ENCODE measurements at regions not wholly inside any gene's neighbourhood (a gene's known extent, or its start where the extent isn't known, plus 50 kb on each side); places are given as distances from the start of the nearest gene placed in this dataset.

DNA sequence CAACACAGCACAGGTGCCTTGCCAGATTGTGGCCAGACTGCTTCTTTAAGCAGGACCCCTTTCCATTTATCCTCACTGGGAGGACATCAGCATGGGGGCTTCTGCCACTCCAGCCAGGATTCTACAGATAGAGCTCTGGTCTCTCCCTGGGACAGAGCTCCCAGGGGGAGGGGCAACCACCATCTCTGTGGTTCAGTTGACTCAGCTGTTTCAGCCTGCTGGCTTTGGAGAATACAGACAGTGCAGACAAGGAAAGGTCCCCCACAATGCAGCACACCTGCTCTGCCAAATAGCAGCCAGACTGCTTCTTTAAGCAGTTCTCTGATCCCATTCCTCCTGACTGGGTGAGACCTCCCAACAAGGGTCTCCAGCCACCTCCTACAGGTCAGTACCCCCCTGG, 132.8 kb downstream of the OR2K2 start:
- in situ Hi-C loops (cut with HindIII; ENCODE audit: low sequenced_read_pairs) = no loop called here

DNA sequence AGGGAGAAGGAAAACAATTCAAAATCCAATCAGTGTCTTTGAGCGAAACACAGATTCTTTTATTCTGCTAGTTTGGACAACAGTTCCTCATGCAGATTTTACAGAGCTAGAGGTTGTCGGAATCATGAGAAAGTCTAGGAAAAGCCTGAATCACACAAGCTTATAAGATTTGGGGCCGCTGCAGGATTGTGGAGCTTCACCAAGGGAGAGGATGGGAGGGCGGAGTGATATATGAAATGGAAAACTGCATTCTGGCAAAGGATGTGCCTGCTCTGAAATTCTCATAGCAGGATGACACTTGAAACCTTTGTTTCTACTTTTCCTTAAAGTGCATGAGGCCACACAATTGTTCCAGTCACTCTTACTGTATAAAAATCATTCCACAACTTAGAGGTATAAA, 134.3 kb downstream of the OR2K2 start:
- in situ Hi-C loops (cut with HindIII; ENCODE audit: low sequenced_read_pairs) = no loop called here

DNA sequence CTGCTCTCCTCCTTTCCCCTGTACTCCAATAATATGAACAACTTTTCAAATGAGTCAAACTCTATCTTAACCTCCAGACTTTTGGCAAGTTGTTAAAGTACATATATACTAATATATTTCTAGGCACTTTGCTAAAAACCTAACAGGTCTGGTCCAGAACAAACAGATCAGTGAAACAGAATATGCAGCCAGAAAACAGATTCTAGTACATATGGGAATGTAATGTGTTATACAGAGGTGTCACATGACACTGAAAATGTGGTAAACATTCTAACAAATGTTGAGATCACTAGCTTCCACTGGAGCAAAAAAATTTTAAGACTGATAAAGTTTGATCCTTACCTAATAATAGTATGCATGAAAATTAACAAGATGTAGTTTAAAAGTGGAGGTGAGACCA, 136.9 kb downstream of the OR2K2 start:
- in situ Hi-C loops (cut with HindIII; ENCODE audit: low sequenced_read_pairs) = no loop called here

DNA sequence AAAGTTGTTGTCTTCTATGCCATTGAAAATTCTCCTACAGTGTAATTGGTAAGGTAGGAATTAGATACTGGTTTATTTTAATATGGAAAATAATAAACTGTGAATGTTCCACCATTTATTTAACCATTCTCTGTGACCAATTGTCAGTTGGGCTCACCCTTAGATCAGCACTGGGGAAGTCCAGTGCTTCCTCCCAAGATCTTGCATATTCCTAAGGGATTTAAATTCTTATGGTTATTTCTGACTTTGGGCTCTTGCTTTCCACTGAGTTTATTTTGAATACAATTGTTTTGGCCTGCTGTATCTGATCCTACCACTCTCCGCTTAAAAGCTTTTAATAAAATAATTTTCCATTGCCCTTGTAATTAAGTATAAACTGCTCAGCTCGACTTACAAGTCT, 137.4 kb downstream of the OR2K2 start:
- in situ Hi-C loops (cut with HindIII; ENCODE audit: low sequenced_read_pairs) = no loop called here

DNA sequence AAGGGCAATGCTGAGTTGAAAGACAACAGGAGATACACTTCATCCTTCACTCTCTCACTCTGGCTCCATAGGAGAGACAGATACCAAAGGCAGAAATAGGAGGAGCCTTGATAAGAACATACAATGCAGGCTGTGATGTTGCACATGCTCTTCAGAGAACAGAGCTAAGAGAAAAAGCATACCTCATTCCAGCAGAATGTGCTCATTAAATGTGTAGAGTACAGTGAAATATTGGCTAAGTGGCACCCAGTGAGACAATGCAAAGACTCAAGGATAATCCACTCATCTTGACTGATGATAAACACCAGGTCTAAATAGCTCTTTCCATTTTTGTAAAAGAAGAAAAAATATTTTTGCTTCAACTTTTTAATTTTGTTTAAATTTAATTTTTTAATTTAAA, 139.7 kb downstream of the OR2K2 start:
- in situ Hi-C loops (cut with HindIII; ENCODE audit: low sequenced_read_pairs) = no loop called here

DNA sequence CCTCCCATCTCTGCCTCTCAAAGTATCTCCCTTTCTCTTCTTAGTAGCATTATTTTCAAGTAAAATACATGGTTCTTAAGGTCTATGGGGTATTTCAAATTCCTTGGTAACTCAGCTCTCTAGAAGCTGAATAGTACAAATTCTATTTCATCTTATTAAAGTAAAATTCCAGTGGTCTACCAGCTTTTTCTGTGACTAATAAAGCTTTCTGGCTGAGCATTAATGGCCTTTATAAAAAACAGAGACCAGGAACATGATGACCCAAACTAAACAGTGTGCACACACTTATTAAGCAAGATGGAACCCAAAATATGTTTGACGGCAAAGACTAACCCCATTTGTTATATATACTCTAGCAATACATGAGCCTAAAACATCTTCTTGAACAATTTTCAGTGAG, 142.6 kb downstream of the OR2K2 start:
- in situ Hi-C loops (cut with HindIII; ENCODE audit: low sequenced_read_pairs) = no loop called here

DNA sequence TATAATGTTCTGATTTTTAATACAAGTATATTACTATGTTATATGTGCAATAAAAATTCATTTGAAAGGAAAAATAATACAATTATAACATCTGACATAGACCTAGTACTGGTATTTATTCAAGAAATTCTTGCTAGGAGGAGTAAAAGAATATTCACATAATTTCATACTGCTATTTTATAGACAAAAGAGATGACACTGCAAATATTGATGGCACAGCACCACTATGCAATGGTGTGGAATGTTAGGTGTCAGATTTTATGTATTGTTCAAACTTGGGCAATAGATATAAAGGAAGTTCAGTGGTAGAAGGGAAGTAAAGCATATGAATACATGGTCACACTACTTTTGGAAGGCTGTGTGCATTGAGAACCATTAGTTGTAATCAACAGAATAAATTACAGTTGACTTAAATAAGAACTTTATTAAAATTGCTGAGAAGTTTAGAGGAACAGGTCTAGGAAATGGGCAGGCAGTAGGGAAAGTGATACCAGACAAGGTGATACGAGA, 143.9 kb downstream of the OR2K2 start:
- in situ Hi-C loops (cut with HindIII; ENCODE audit: low sequenced_read_pairs) = no loop called here

DNA sequence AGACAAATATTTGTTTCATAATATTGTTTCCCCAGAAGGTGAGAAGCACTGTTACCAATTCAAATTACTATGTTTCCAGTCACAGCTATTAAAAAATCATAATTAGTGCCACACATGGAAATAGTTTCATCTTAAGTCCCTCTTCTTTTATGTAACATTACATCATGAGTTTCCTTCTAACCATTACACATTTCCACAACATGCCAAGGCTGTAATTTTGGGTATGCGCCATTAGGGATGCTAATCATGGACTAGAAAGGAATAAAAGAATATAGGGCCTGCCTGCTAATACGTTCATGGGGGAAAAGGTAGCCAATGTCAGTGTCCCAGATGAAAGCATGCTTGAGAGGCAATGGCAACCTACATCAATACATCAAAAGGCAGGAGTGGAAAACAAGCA, 142.5 kb upstream of the LPAR1 start:
- in situ Hi-C loops (cut with HindIII; ENCODE audit: low sequenced_read_pairs) = no loop called here

DNA sequence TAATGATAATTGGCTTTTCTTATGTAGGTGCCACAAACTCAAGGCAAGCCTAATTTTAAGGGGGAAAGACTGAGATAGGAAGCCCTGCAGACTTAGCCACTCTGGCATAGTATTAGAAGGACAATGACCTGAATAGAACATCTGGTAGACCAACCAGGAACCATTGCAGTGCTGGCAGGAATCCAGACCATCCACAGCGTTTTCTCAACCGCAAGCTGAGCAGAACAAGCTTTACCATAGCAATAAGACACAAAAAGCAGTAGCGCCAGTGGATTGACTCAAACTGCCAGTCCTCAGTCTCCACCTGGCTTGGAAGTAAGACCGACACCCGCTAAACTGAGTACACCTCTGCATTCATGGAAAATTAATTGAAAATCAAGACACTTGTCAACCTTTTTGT, 141.3 kb upstream of the LPAR1 start:
- in situ Hi-C loops (cut with HindIII; ENCODE audit: low sequenced_read_pairs) = no loop called here

DNA sequence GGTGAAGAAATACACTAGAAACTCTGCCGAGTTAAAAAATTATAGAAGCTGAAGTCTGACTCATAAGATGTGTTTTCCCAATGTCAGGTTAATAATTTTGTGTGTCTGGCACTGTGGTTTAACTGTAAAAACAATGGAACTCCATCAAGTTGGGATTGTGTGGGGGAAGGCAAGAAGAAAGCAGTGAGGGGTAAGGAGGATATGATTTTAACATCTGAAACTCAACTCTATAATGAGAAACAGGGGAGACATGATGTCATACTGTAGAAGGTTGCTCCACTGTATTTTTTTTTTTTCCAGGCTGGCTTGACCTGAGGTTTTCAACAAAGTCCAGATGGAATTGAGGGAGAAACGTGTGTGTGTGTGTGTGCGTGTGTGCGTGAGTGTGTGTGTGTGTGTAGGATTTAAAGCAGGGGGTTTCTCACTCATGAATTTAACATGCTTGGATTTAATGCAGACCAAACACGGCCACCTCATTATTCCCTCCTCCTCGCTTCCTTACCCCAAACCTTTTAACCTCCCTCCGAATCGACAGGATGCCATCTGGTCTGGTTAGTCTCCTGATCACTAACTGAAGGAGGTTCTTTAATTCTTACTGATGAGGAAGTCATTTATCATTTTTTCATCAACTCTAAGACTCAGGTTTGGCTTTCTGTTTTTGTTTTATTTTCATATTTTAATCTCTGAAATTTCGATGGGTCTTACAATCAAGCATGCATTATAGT, 140.2 kb upstream of the LPAR1 start:
- in situ Hi-C loops (cut with HindIII; ENCODE audit: low sequenced_read_pairs) = no loop called here

DNA sequence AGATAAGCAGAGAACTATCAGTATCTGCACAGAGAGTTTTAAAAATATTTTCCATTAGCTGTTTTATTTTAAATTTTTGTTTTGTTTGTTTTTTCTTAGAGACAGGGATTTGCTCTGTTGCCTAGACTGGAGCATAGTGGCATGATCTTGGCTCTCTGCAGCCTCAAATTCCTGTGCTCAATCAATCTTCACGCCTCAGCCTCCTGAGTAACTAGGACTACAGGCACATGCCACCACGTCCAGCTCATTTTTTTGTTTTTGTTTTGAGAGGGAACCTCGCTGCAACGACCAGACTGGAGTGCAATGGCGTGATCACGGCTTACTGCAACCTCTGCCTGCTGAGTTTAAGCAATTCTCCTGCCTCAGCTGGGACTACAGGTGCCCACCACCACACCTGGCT, 138.2 kb upstream of the LPAR1 start:
- in situ Hi-C loops (cut with HindIII; ENCODE audit: low sequenced_read_pairs) = no loop called here

DNA sequence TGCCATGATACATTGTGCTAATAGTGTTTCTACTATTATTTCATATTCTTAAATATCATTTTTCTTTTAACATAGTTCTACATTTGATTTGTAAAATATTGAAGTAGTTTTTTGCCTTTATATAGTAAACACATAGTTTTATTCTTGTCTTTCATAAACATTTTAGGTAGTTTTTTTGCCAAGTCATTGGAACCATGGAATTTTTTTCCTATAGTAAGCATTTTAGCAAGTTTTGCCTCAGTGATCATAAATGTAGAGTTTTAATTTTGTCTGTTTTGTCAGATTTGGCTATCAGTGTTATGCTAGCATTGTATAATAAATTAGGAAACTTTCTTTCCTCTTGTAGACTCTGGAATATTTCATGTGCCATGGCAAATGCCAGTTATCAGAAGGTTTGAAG, 137.1 kb upstream of the LPAR1 start:
- in situ Hi-C loops (cut with HindIII; ENCODE audit: low sequenced_read_pairs) = no loop called here

DNA sequence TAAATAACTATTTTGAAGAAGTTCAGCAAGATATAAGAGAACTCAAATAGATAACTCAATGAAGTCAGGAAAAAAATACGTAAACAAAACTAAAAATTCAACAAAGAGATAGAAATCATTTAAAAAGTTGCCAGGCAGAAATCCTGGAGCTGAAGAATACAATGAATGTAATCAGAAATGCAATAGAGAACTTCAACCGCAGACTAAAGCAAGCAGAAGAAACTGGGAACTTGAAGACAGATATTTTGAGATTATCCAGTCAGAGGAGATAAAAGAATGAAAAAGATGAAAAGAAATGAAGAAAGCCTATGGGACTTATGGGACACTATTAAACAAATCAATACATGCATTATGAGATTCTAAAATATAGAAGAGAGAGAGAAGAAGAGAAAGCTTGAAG, 129.1 kb upstream of the LPAR1 start:
- in situ Hi-C loops (cut with HindIII; ENCODE audit: low sequenced_read_pairs) = loop anchor here (10.0 kb wide), 1 partner anchor 117 kb away; no protein-coding TSS in a partner anchor

DNA sequence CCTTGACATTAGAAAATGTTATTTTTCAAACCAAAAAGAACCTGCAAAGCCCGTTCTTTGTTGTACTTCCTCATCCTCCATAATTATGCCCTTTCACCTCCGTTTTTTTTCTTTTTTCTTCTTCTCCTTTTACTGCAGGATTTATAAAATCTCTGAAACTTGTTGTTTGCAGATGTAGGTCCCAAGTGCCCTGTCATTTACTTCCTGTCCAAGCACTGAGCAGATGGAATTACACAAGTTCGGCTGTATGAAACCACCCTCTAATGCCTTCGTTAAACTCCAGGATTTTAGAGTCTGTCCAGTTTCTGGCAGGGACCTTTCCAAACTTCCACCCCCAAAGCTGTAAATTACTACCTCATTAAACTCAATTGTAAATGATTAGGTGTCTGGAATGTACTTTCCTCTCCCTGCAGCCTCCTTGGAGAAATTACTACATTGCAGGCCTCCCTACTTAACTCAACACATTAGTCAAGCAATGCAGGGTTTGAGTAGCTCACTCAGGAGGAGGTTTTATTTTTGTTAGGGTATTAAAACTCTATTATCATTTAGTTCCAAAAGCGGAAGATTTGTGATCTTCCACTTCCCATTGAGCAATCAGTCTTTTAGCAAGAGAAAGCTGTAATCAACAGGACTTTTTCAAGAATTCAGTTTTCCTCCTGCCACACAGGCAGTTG, 125.6 kb upstream of the LPAR1 start:
- in situ Hi-C loops (cut with HindIII; ENCODE audit: low sequenced_read_pairs) = loop anchor here (10.0 kb wide), 1 partner anchor 121 kb away; no protein-coding TSS in a partner anchor

DNA sequence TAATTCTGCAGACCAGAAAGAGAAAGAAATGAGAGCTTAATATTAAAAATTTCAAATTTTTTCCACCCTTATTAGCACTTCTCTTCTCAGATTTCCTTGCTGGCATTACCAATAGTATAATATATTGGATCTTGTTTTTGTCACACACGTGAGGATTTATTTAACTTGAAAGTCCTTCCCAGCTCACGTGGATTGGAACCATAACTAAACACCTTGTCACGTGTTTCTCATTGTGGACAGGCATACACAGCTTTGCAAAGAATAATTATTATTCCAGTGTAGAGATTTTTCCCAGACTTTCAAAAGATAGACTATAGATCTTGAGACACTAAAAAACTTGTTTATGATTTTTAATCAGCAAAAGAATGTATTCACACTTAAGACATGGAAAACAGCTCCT, 123.8 kb upstream of the LPAR1 start:
- in situ Hi-C loops (cut with HindIII; ENCODE audit: low sequenced_read_pairs) = loop anchor here (10.0 kb wide), 1 partner anchor 123 kb away; no protein-coding TSS in a partner anchor

DNA sequence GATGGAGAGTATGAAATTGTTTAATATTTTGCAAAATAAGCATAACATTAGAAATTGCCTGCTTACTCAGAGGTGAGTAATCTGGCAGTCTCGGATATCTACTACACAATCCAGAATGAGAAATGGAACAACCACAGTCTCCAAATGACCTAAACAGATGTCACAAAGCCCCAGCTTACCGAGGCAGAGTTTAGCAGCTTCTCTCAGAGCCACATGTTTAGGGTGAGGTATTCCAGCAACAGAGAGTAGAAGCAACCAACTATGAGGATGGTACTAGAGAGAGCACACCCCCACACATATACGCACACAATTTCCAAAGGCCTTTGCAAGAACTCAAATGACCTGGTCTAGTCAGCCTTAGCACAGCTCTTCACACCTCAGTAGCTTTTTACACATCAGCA, 122.7 kb upstream of the LPAR1 start:
- in situ Hi-C loops (cut with HindIII; ENCODE audit: low sequenced_read_pairs) = loop anchor here (10.0 kb wide), 1 partner anchor 124 kb away; no protein-coding TSS in a partner anchor

DNA sequence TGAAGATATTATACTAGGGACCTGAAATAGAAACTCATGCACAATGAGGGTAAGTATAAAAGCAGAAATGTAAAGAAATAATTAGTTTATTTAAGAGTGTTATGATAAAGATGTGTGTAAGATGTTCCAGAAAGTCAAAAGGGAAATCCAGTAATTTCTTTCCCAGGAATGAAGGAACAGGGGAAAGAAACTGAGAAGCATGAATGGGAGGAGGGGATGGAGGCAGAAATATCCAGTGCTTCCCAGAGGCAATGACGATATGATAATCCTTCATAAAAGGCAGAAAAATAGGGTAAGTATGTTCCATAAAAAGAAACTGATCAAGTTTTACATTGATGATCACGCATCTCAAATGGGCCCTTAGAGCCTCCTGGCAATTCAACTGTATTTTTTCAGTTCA, 120.7 kb upstream of the LPAR1 start:
- in situ Hi-C loops (cut with HindIII; ENCODE audit: low sequenced_read_pairs) = no loop called here

DNA sequence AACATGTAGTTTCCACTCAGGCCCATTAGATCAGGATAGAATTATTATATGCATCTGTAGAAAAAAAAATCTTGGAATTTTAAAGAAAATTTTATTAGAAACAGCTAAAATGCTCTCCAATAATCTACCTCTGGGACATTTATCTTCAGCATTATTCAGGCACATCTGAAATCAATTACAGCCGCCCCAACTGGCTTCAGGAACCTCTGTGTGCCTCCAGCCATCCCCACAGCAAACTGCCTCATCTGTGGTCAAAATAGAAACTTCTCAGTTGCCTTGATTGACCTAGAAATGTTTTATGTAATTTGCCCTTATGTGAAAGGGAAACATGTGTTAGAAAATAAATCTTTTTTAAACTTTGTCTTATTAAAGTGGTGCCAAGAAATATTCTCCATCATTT, 120.1 kb upstream of the LPAR1 start:
- in situ Hi-C loops (cut with HindIII; ENCODE audit: low sequenced_read_pairs) = no loop called here

DNA sequence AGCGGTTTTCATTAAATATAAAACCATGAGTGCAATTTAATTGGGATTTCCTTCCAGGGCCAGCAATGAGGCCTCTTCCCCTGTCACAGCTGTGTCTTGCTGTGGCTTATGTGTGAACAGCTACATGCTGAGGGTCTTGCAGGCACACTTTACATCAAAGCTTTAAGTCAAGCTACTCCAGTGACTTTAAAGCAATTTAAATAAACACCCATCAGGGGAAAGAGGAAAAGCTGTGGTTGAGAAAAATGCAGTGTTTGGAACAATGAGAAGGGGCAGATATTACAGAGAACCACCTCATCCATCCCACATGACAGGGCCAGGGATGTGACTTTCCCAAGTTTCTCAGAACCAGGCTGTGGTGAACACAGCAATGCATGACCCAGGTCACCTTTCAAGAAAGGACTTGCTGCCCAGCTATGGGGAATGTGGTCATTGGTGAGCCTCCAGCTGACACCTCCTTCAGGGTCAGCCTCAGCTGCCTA, 115.9 kb upstream of the LPAR1 start:
- in situ Hi-C loops (cut with HindIII; ENCODE audit: low sequenced_read_pairs) = no loop called here

DNA sequence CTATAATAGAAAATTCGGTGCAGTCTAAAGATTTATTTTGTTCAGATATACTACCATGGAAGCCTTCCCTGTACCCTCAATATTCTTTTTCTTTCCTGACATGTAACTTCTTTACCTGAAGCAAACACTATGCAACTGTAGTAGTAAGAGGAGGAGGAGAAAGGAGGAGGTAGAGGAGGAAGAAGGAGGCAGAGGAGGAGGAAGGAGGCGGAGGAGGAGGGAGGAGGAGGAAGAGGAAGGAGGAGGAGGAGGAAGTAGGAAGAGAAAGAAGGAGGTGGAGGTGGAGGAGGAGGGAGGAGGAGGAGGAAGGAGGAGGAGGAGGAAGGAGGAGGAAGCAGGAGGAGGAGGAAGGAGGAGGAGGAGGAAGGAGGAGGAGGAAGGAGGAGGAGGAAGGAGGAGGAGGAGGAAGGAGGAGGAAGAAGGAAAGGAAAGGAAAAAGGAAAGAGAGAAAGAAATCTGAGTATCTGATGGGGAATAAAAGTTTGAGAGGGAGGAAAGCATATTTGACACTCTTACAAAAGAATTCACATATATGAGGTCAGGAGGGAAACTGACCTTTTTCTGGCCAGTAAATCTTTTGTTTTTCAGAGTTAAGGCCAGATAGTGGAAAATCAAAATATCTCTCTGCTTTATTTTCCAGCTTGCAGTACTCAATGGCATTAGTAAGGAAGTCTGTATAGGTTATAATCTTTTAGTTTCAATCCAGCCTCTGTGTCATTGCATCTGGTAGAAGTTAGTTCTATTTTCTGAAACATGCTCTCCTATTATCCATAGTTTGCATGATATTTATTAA, 114.5 kb upstream of the LPAR1 start:
- in situ Hi-C loops (cut with HindIII; ENCODE audit: low sequenced_read_pairs) = no loop called here

DNA sequence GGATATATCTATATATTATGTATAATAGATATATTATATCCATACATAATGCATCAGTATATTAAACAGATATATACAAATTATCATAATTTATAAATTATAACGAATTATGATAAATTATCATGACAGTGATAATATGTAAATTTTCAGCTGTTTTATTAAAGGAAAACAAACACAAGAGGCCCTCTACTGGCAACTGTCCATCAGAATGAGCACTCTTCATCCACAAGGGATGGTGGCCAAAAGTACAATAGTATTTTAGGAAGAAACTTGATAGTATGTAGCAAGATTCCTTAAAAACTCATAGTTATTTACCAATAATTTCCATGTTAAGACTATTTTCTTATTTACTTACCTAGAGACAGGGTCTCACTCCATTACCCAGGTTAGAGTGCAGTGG, 113.3 kb upstream of the LPAR1 start:
- in situ Hi-C loops (cut with HindIII; ENCODE audit: low sequenced_read_pairs) = no loop called here

Measured in endothelial cell of hepatic sinusoid (primary cell).